ENCODE measurements at regions not wholly inside any gene's neighbourhood (a gene's known extent, or its start where the extent isn't known, plus 50 kb on each side); places are given as distances from the start of the nearest gene placed in this dataset.

GRCh38 chr20:48339986-48340882 is 487.6 kb downstream of the PREX1 start:
- Histone ChIP-seq H3K9ac (ENCODE audit: low read depth, low read length) (no peak overlapping the region), H3K27me3 (ENCODE audit: insufficient read depth, low read length, poor library complexity) (no peaks in the 10 kb centered on the region), H3K4me2 (ENCODE audit: insufficient read depth, low read length) (no peak overlapping the region), H2AFZ (ENCODE audit: low read depth, low read length) (no peak overlapping the region), H3K4me3 (ENCODE audit: low read depth in 1 of 2, low read length in 2 of 2) (no peak overlapping the region), H3K79me2 (ENCODE audit: insufficient read depth, low read length) (no peaks in the 10 kb centered on the region), H3K4me1 (ENCODE audit: insufficient read depth, low read length) (0 out of 2 replicates have a peak, but pooled peaks cover 3% of the 10 kb centered on the region), H3K27ac (ENCODE audit: low read length) (no peak overlapping the region), H3K36me3 (ENCODE audit: insufficient read depth, low read length) (no peaks in the 10 kb centered on the region), H3K9me3 (ENCODE audit: insufficient read depth, low read length, severe bottlenecking) (no peaks in the 10 kb centered on the region), H4K20me1 (ENCODE audit: insufficient read depth, low read length) (no peaks in the 10 kb centered on the region)
- TF ChIP-seq CTCF (IDR thresholded peaks at IDR 0.05; ENCODE audit: borderline replicate concordance, extremely low read depth, low read length, poor library complexity, severe bottlenecking): no peak
- TF ChIP-seq EZH2 (IDR thresholded peaks at IDR 0.05; ENCODE audit: borderline replicate concordance, low read depth, low read length, severe bottlenecking): no peak
- DNase-seq (peak; percentile 36), ATAC-seq (ENCODE audit: insufficient read depth, low read depth) (peak; percentile 72)

DNA sequence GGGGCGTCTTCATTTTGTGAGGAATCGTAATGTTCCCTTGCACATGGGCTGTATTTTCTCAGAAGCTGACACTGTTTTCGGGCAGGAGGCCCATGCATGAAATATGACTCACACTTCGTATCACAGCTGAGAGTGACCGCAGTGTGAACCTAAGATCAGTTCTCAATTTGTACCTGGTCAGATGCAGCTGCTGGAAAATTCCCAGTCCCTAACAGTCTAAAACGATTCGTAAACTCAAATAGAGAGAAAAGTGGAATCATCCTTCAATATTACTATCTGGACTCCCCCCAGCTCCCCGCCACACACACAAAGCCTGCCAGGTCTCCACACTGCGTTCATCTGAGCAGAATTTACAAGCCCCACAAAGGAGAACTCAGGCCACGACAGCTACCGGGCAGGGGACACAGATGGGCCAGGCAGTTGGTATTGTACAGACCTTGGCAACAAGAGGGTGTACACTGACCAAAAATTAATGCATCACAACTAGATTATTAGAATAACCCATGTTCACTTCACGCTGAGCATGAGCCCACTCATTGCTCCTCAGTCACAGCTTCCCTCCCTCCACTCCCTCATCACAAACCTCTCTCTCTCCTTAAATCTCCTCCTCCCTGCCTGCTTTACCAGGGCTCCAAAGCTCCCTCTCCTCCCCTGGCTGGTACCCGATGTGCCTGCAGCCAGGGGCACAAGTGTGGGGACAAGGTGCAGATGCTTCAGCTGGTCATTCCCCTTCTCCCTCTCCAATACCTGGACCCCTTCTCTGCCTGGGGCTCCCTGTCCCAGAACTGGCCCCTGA is 488.4 kb downstream of the PREX1 start:
- Histone ChIP-seq H4K20me1 (ENCODE audit: insufficient read depth, low read length) (no peaks in the 10 kb centered on the region), H3K4me2 (ENCODE audit: insufficient read depth, low read length) (no peak overlapping the region), H3K4me3 (ENCODE audit: low read depth in 1 of 2, low read length in 2 of 2) (no peak overlapping the region), H3K36me3 (ENCODE audit: insufficient read depth, low read length) (no peaks in the 10 kb centered on the region), H3K4me1 (ENCODE audit: insufficient read depth, low read length) (no peaks in the 10 kb centered on the region), H3K9ac (ENCODE audit: low read depth, low read length) (no peak overlapping the region), H3K9me3 (ENCODE audit: insufficient read depth, low read length, severe bottlenecking) (no peaks in the 10 kb centered on the region), H3K27me3 (ENCODE audit: insufficient read depth, low read length, poor library complexity) (no peaks in the 10 kb centered on the region), H3K27ac (ENCODE audit: low read length) (no peak overlapping the region), H2AFZ (ENCODE audit: low read depth, low read length) (no peak overlapping the region), H3K79me2 (ENCODE audit: insufficient read depth, low read length) (no peaks in the 10 kb centered on the region)
- no peak for DNase-seq
- no peak for ATAC-seq (ENCODE audit: insufficient read depth, low read depth)
- TF ChIP-seq EZH2 (IDR thresholded peaks at IDR 0.05; ENCODE audit: borderline replicate concordance, low read depth, low read length, severe bottlenecking) (no peak), CTCF (IDR thresholded peaks at IDR 0.05; ENCODE audit: borderline replicate concordance, extremely low read depth, low read length, poor library complexity, severe bottlenecking) (no peak)

- H3K27me3 ChIP-seq (ENCODE audit: insufficient read depth, low read length, poor library complexity): no peaks in the 10 kb centered on the region
- H3K4me2 ChIP-seq (ENCODE audit: insufficient read depth, low read length): no peak overlapping the region
- H3K36me3 ChIP-seq (ENCODE audit: insufficient read depth, low read length): no peaks in the 10 kb centered on the region
- no peak overlapping the region for H3K9ac ChIP-seq (ENCODE audit: low read depth, low read length)
- ATAC-seq (ENCODE audit: insufficient read depth, low read depth) (no peak), DNase-seq (no peak)
- no peaks in the 10 kb centered on the region for H3K4me1 ChIP-seq (ENCODE audit: insufficient read depth, low read length)
- H2AFZ ChIP-seq (ENCODE audit: low read depth, low read length): no peak overlapping the region
- no peaks in the 10 kb centered on the region for H4K20me1 ChIP-seq (ENCODE audit: insufficient read depth, low read length)
- no peaks in the 10 kb centered on the region for H3K79me2 ChIP-seq (ENCODE audit: insufficient read depth, low read length)
- H3K9me3 ChIP-seq (ENCODE audit: insufficient read depth, low read length, severe bottlenecking): no peaks in the 10 kb centered on the region
- no peak overlapping the region for H3K27ac ChIP-seq (ENCODE audit: low read length)
- TF ChIP-seq CTCF (IDR thresholded peaks at IDR 0.05; ENCODE audit: borderline replicate concordance, extremely low read depth, low read length, poor library complexity, severe bottlenecking) (no peak), EZH2 (IDR thresholded peaks at IDR 0.05; ENCODE audit: borderline replicate concordance, low read depth, low read length, severe bottlenecking) (no peak)
- no peak overlapping the region for H3K4me3 ChIP-seq (ENCODE audit: low read depth in 1 of 2, low read length in 2 of 2)
Measured at GRCh38 chr20:48338717-48339116, 489.1 kb downstream of the PREX1 start.
